KOPT-K1 (cell line): ENCODE measurements at regions not wholly inside any gene's neighbourhood (a gene's known extent, or its start where the extent isn't known, plus 50 kb on each side); places are given as distances from the start of the nearest gene placed in this dataset.

ENCODE experiments used
- H3K27ac ChIP-seq: fragments of 200-600 bp; sonication (generic); 2 replicates; pipeline ENCODE4 v1.5.1; 2016; ENCODE audit warnings: antibody characterized with exemption, mild to moderate bottlenecking, low read depth, low read length; ENCODE audit not compliant: poor library complexity, severe bottlenecking
- H3K36me3 ChIP-seq: fragments of 200-600 bp; sonication (generic); 2 replicates; pipeline ENCODE4 v1.5.1; 2017; ENCODE audit warnings: antibody characterized with exemption, mild to moderate bottlenecking, low read length, moderate library complexity; ENCODE audit not compliant: insufficient read depth
- H3K9me3 ChIP-seq: fragments of 200-600 bp; sonication (generic); 2 replicates; pipeline ENCODE4 v1.5.1; 2017; ENCODE audit warnings: antibody characterized with exemption, low read length, mild to moderate bottlenecking; ENCODE audit not compliant: insufficient read depth, poor library complexity, severe bottlenecking

- Histone ChIP-seq H3K9me3 (no peaks in the 10 kb centered on the region), H3K27ac (no peak overlapping the region), H3K36me3 (no peaks in the 10 kb centered on the region)
These were observed 637.8 kb upstream of the PKDCC start for GRCh38 chr2:41410011-41410410.

GRCh38 chr2:41413813-41414485 lies 633.9 kb upstream of the PKDCC start:
- Histone ChIP-seq H3K36me3 (no peaks in the 10 kb centered on the region), H3K9me3 (no peaks in the 10 kb centered on the region), H3K27ac (no peak overlapping the region)

- H3K36me3 ChIP-seq, result no peaks in the 10 kb centered on the region
- no peaks in the 10 kb centered on the region for H3K9me3 ChIP-seq
- H3K27ac ChIP-seq, result no peak overlapping the region
These were observed 633.2 kb upstream of the PKDCC start for GRCh38 chr2:41414486-41415230.

- H3K27ac ChIP-seq, result no peak overlapping the region
- no peaks in the 10 kb centered on the region for H3K9me3 ChIP-seq
- no peaks in the 10 kb centered on the region for H3K36me3 ChIP-seq
These were observed 630.3 kb upstream of the PKDCC start for GRCh38 chr2:41417511-41417910.

GRCh38 chr2:41420219-41420618 lies 627.6 kb upstream of the PKDCC start:
- no peaks in the 10 kb centered on the region for H3K36me3 ChIP-seq
- no peaks in the 10 kb centered on the region for H3K9me3 ChIP-seq

GRCh38 chr2:41420872-41421271 lies 626.9 kb upstream of the PKDCC start:
- H3K36me3 ChIP-seq, result no peaks in the 10 kb centered on the region
- no peaks in the 10 kb centered on the region for H3K9me3 ChIP-seq
- no peak overlapping the region for H3K27ac ChIP-seq

More at GRCh38 chr2:41420219-41420618, 627.6 kb upstream of the PKDCC start:
- H3K27ac ChIP-seq, result no peak overlapping the region

- Histone ChIP-seq H3K9me3 (no peaks in the 10 kb centered on the region), H3K36me3 (no peaks in the 10 kb centered on the region), H3K27ac (no peak overlapping the region)
These were observed 616.1 kb upstream of the PKDCC start for GRCh38 chr2:41431756-41432155.

- no peaks in the 10 kb centered on the region for H3K36me3 ChIP-seq
These were observed 615.4 kb upstream of the PKDCC start for GRCh38 chr2:41432459-41432858.

GRCh38 chr2:41434991-41435390 lies 612.8 kb upstream of the PKDCC start:
- H3K9me3 ChIP-seq, result no peaks in the 10 kb centered on the region
- H3K27ac ChIP-seq, result no peak overlapping the region

More at GRCh38 chr2:41432459-41432858, 615.4 kb upstream of the PKDCC start:
- Histone ChIP-seq H3K9me3 (no peaks in the 10 kb centered on the region), H3K27ac (no peak overlapping the region)

GRCh38 chr2:41441958-41442357 lies 605.9 kb upstream of the PKDCC start:
- Histone ChIP-seq H3K36me3 (no peaks in the 10 kb centered on the region), H3K9me3 (no peaks in the 10 kb centered on the region), H3K27ac (no peak overlapping the region)

More at GRCh38 chr2:41434991-41435390, 612.8 kb upstream of the PKDCC start:
- H3K36me3 ChIP-seq, result no peaks in the 10 kb centered on the region

- Histone ChIP-seq H3K36me3 (no peaks in the 10 kb centered on the region), H3K27ac (no peak overlapping the region), H3K9me3 (no peaks in the 10 kb centered on the region)
These were observed 602.0 kb upstream of the PKDCC start for GRCh38 chr2:41445865-41446264.

GRCh38 chr2:41446266-41446665 lies 601.6 kb upstream of the PKDCC start:
- H3K36me3 ChIP-seq, result no peaks in the 10 kb centered on the region
- H3K9me3 ChIP-seq, result no peaks in the 10 kb centered on the region

GRCh38 chr2:41448221-41448620 lies 599.6 kb upstream of the PKDCC start:
- no peaks in the 10 kb centered on the region for H3K36me3 ChIP-seq
- H3K9me3 ChIP-seq, result no peaks in the 10 kb centered on the region
- H3K27ac ChIP-seq, result no peak overlapping the region

More at GRCh38 chr2:41446266-41446665, 601.6 kb upstream of the PKDCC start:
- H3K27ac ChIP-seq, result no peak overlapping the region

GRCh38 chr2:41457026-41457425 lies 590.8 kb upstream of the PKDCC start:
- Histone ChIP-seq H3K9me3 (no peaks in the 10 kb centered on the region), H3K36me3 (no peaks in the 10 kb centered on the region), H3K27ac (no peak overlapping the region)

GRCh38 chr2:41460661-41461060 lies 587.2 kb upstream of the PKDCC start:
- Histone ChIP-seq H3K36me3 (no peaks in the 10 kb centered on the region), H3K27ac (no peak overlapping the region), H3K9me3 (no peaks in the 10 kb centered on the region)

GRCh38 chr2:41464395-41464794 lies 583.4 kb upstream of the PKDCC start:
- Histone ChIP-seq H3K36me3 (no peaks in the 10 kb centered on the region), H3K27ac (no peak overlapping the region), H3K9me3 (no peaks in the 10 kb centered on the region)
